HEK293T (cell line): ENCODE measurements at regions not wholly inside any gene's neighbourhood (a gene's known extent, or its start where the extent isn't known, plus 50 kb on each side); places are given as distances from the start of the nearest gene placed in this dataset.

Experiments used
- CTCF ChIA-PET: fragments of 350-600 bp; formaldehyde crosslinking; extraction: SDS; loops from one replicate; lab custom pipeline; 2021; ENCODE audit warnings: antibody characterized with exemption, inconsistent platforms; lab: Yijun Ruan, JAX
- POLR2A ChIA-PET: fragments of 350-600 bp; formaldehyde crosslinking; extraction: SDS; loops from one replicate; lab custom pipeline; 2020; ENCODE audit warnings: antibody characterized with exemption, inconsistent platforms; lab: Yijun Ruan, JAX
- DNase-seq: peaks from one replicate; pipeline ENCODE4 v3.0.0; 2012; ENCODE audit warnings: mixed read lengths; ENCODE audit errors: extremely low spot score
- ARNT ChIP-seq: fragments of 450-650 bp; IDR thresholded peaks from 2 replicates; pipeline ENCODE4 v1.6.1; 2017; ENCODE audit warnings: mild to moderate bottlenecking
- BHLHE40 ChIP-seq: fragments of 450-650 bp; IDR thresholded peaks from 2 replicates; pipeline ENCODE4 v1.6.1; 2016; ENCODE audit warnings: mild to moderate bottlenecking, moderate library complexity, borderline replicate concordance
- CTBP1 ChIP-seq: fragments of 450-650 bp; IDR thresholded peaks from 2 replicates; pipeline ENCODE4 v1.6.1; 2016; ENCODE audit warnings: borderline replicate concordance
- ELF4 ChIP-seq: fragments of 450-650 bp; IDR thresholded peaks from 2 replicates; pipeline ENCODE4 v1.6.1; 2017; ENCODE audit warnings: antibody characterized with exemption
- FOXA1 ChIP-seq: fragments of 450-650 bp; IDR thresholded peaks from 2 replicates; pipeline ENCODE4 v1.6.1; 2016; ENCODE audit warnings: mild to moderate bottlenecking
- FOXK2 ChIP-seq: fragments of 450-650 bp; IDR thresholded peaks from 2 replicates; pipeline ENCODE4 v1.6.1; 2016; ENCODE audit warnings: mild to moderate bottlenecking
- FOXM1 ChIP-seq: fragments of 450-650 bp; IDR thresholded peaks from 2 replicates; pipeline ENCODE4 v1.6.1; 2017; ENCODE audit warnings: mild to moderate bottlenecking, borderline replicate concordance
- HDGF ChIP-seq: fragments of 450-650 bp; IDR thresholded peaks from 2 replicates; pipeline ENCODE4 v1.6.1; 2017; ENCODE audit warnings: antibody characterized with exemption, borderline replicate concordance
- LEF1 ChIP-seq: fragments of 450-650 bp; IDR thresholded peaks from 2 replicates; pipeline ENCODE4 v1.6.1; 2017; ENCODE audit warnings: mild to moderate bottlenecking, borderline replicate concordance
- NFRKB ChIP-seq: fragments of 450-650 bp; IDR thresholded peaks from 2 replicates; pipeline ENCODE4 v1.6.1; 2016; ENCODE audit warnings: mild to moderate bottlenecking, moderate library complexity
- SP1 ChIP-seq: fragments of 450-650 bp; IDR thresholded peaks from 2 replicates; pipeline ENCODE4 v1.6.1; 2017
- SUZ12 ChIP-seq: fragments of 450-650 bp; IDR thresholded peaks from 2 replicates; pipeline ENCODE4 v1.6.1; 2016; ENCODE audit warnings: mild to moderate bottlenecking
- TARDBP ChIP-seq: fragments of 450-650 bp; IDR thresholded peaks from 2 replicates; pipeline ENCODE4 v1.6.1; 2016
- ZNF384 ChIP-seq: fragments of 450-650 bp; IDR thresholded peaks from 2 replicates; pipeline ENCODE4 v1.6.1; 2016
- TF ChIP-seq, protein P1 (sequence below): fragments of 450-650 bp; IDR thresholded peaks from 2 replicates; pipeline ENCODE4 v1.6.1; 2016

DNA sequence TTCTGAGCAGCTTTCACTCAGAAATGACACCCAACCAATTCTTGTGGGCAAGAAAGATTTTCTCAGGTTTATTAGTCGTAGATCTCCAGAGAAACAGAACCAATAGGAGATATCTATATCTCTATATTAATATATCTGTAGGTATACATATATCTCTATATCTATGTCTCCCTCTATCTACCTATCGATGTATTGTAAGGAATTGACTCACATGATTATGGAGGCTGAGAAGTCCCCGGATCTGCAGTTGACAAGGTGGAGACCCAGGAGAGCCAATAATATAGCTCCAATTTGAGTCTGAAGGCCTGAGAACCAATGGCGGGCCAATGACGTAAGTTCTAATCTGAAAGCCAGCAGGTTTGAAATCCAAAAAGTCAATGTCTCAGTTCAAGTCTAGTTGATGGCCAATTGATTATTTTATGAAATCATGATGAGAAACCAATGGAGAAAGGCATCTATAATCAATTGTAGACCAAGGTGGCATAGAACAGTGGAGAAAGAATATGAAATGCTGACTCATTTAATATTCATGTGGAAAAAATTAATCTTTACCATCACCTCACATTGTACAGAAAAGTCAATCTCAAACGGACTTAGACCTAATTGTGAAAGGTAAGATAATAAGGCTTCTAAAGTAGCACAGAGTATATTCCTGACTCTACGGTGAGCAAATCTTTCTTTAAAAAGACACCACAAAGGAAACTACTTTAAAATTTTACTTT lies 65.6 kb upstream of the CHRNA7 start:
- TF ChIP-seq, protein P1, sequence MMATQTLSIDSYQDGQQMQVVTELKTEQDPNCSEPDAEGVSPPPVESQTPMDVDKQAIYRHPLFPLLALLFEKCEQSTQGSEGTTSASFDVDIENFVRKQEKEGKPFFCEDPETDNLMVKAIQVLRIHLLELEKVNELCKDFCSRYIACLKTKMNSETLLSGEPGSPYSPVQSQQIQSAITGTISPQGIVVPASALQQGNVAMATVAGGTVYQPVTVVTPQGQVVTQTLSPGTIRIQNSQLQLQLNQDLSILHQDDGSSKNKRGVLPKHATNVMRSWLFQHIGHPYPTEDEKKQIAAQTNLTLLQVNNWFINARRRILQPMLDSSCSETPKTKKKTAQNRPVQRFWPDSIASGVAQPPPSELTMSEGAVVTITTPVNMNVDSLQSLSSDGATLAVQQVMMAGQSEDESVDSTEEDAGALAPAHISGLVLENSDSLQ, result no peak
- TF ChIP-seq ELF4, result no peak
- no peak for TF ChIP-seq ARNT
- no peak for TF ChIP-seq BHLHE40
- TF ChIP-seq HDGF, result no peak
- ChIA-PET CTCF (no interaction called here), POLR2A (no interaction called here)
- DNase-seq, result no peak

DNA sequence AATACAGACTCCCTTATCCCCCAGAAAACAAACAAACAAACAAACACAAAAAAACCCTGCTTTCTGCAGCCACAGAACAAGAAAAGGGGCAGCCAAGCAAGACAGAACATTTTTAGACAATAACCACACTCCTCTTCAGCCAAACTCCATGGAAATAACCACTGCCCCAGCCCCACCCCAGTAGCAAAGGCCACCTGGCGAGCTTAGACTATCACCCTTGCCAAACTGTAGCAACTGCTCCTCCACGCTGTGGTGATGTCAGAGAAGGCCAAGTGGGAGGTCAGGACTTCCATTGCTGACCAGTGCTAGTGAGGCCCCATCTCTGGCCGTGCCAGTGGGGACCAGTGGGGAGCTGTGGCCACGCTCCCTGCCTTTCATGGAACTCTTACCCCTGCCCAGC lies 60.3 kb upstream of the CHRNA7 start:
- TF ChIP-seq HDGF, result no peak
- ChIA-PET POLR2A (no interaction called here), CTCF (no interaction called here)

DNA sequence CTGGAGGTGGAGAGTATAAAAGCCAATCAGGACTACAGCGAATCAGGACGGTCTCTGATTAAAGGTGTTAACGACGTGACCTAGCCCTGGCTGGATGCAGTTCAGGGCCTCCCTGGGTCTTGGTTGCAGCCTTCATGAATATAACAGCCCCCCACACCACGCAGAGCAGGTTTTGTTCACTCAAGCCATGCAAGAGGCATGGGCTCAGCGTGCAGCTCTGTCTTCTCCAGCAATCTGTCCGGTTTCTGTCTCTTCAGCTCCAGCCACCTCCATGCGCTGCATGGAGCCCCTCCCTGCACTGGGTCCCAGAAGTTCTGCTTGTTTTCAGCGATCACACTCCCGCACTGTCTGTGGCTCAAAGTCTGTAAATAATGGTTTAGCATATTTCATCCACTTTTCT lies 57.1 kb upstream of the CHRNA7 start:
- POLR2A ChIA-PET, result no interaction called here
- DNase-seq, result no peak
- TF ChIP-seq ZNF384 (no peak), LEF1 (no peak), FOXK2 (no peak), NFRKB (no peak), BHLHE40 (no peak), FOXA1 (no peak), TARDBP (no peak)
- CTCF ChIA-PET, result interaction anchor here (0.7 kb wide), 1 partner anchor 57 kb away, joined by 3 read pairs; the partner anchor contains the start of gene CHRNA7

More for the DNA sequence above, 60.3 kb upstream of the CHRNA7 start:
- DNase-seq, result no peak

DNA sequence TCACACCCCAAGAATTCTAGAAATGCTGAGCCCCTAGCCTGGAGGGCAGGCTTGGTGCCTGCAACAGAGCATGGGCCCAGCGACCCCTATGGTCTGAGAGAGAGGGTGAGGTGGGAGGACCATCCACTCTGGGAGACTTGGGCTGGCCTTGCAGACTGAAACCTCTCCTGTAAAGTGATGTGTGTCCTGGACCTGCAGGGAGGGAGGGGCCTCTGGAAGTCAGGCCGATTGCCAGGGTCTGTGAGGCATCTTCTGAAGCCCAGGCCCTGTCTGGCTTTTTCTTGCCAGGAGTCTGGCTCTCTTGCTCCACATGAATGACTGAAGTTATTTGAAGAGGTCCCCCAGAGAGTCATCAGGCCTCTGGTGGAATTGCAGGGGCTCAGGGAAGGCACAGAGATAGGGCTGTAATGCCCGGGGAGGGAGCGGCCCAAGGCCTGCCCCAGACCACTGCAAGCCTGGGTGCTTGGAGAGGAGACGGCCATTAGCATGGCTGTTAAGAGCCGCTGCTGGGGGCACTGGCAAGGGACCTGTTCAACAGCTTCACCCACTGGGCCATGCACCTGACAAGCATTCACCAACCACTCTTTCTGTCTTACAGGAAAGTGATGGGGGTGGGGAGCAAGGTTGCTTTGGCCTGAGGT lies 56.0 kb upstream of the CHRNA7 start:
- CTCF ChIA-PET, result interaction anchor here (1.0 kb wide), 1 partner anchor 152 kb away, joined by 3 read pairs; no protein-coding TSS in a partner anchor
- POLR2A ChIA-PET, result no interaction called here
- no peak for DNase-seq
- TF ChIP-seq BHLHE40, result no peak
- TF ChIP-seq LEF1, result no peak
- TF ChIP-seq FOXK2, result no peak
- TF ChIP-seq ARNT, result no peak
- TF ChIP-seq TARDBP, result no peak
- TF ChIP-seq, protein P1, result no peak
- no peak for TF ChIP-seq HDGF
- no peak for TF ChIP-seq FOXA1
- TF ChIP-seq CTBP1, result no peak

DNA sequence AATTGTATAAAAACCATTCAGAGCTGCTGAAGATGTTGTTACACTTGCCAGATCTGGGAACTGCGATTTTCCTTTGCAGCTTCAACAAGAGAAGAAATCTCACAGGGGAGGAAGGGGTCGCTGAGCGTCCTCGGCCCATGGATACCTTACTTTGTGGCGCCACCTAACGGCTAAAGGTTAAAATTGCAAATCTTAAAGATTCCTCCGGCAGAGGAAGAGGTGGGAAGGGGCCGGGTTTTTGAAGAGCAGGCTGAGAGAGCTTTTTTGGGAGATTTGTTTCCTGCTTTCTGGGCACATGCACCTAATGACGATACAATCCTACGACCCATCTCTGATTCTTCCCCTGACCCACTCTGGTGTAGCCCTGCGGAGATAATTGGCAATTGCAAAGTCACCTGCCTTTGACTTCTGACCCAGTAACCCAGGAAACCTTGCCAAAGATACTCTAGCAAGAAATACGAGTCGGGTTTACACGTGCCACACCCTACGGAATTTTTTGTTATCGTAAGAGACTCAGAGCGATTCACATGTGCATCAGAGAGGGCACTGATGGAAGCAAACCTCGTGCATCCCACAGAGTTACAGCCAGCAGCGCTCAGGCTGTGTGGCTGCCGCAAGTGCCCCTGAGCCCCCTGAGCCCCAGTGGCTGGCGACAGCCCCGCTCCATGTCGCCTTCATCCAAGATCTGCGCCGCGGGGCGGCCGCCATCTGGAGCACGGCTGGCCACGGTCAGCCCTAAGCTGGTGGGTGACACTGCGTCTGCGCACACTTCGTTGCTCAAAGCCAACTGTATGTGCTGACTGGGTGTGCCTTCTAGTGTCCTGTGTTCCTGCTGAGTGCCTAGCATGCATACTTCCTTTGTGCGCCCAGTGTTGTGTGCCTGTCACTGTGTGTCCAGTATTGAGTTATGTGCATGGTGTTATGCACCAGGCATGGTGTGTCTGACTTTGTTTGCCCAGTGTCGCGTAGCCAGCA lies 55.2 kb upstream of the CHRNA7 start:
- TF ChIP-seq TARDBP, result no peak
- DNase-seq, result peak; percentile 59
- ChIA-PET CTCF (interaction anchor here (0.8 to 1.0 kb wide), 2 partner anchors 10 to 151 kb away, joined by 3 read pairs; no protein-coding TSS in a partner anchor), POLR2A (no interaction called here)

DNA sequence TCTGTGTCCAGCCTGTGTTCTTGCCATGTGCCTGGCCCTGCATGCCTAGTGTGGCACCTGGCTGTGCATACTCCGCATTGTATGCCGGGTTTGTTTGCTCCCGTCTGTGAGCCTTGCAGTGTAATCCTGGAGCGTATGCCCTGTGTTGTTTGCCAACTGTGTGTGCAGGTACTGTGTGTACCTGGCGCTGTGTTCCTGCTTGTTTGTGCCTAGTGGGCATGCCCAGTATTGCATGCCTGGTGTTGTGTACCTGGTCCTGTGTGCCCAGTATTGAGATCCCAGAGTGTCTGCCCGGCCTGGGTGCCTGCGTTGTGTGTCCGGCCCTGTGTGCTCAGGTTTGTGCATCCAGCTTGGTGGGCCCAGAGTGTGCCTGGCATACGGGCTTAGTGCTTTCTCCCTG lies 54.5 kb upstream of the CHRNA7 start:
- POLR2A ChIA-PET, result no interaction called here
- CTCF ChIA-PET, result no interaction called here
- TF ChIP-seq SUZ12, result no peak
- TF ChIP-seq FOXM1, result no peak
- TF ChIP-seq CTBP1, result no peak
- TF ChIP-seq FOXK2, result no peak
- no peak for TF ChIP-seq SP1
- no peak for TF ChIP-seq ARNT
- no peak for TF ChIP-seq FOXA1
- TF ChIP-seq, protein P1, result no peak
- no peak for TF ChIP-seq LEF1
- no peak for TF ChIP-seq HDGF
- TF ChIP-seq ELF4, result no peak
- TF ChIP-seq NFRKB, result no peak
- TF ChIP-seq BHLHE40, result no peak
- DNase-seq, result no peak
